ENCODE measurements at regions not wholly inside any gene's neighbourhood (a gene's known extent, or its start where the extent isn't known, plus 50 kb on each side); places are given as distances from the start of the nearest gene placed in this dataset.
"Not testable (repeated sequence)": the region's sequence is repeated elsewhere in the genome, so short reads cannot be mapped to it uniquely, and the experiment has no call there.

GRCh38 chr12:9543341-9543740, 64.4 kb downstream of the KLRB1 start:
- H3K4me1 ChIP-seq (ENCODE audit: low read depth); H3K9me3 ChIP-seq (ENCODE audit: low read depth); DNase-seq (ENCODE audit: low read depth in 1 of 2, low spot score in 1 of 2): not testable (repeated sequence)

GRCh38 chr12:9542827-9543226, 64.9 kb downstream of the KLRB1 start:
- H3K9me3 ChIP-seq (ENCODE audit: low read depth); H3K27ac ChIP-seq; H3K4me1 ChIP-seq (ENCODE audit: low read depth); H3K36me3 ChIP-seq; DNase-seq (ENCODE audit: low read depth in 1 of 2, low spot score in 1 of 2); H3K27me3 ChIP-seq; H3K4me3 ChIP-seq: not testable (repeated sequence)

More at GRCh38 chr12:9543341-9543740, 64.4 kb downstream of the KLRB1 start:
- not testable (repeated sequence) for H3K36me3 ChIP-seq, H3K4me3 ChIP-seq, H3K27ac ChIP-seq, H3K27me3 ChIP-seq

DNA sequence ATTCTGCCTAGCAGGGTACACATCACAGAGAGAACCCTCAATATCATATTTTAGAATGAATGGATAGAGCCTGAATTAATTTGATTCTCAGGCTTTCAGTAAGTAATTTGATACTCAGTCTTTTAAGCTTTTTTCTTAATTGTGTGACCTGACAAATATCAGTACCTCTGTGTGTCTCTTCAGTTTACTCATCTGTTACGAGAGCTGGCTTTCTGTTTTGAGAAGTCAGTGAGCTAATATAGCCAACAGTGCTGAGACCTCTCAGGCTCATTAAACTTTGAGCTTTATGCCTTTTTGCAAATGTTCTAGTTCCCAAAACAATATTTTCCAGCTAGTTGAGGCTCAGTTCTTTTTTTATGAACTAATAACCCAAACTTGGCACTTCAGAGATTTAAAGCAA, 91.8 kb downstream of the KLRB1 start:
- H3K4me3 ChIP-seq; H3K36me3 ChIP-seq; H3K9me3 ChIP-seq (ENCODE audit: low read depth); H3K27ac ChIP-seq; H3K4me1 ChIP-seq (ENCODE audit: low read depth); DNase-seq (ENCODE audit: low read depth in 1 of 2, low spot score in 1 of 2); H3K27me3 ChIP-seq: not testable (repeated sequence)

GRCh38 chr12:9512695-9513094, 95.0 kb downstream of the KLRB1 start:
- H3K27me3 ChIP-seq; DNase-seq (ENCODE audit: low read depth in 1 of 2, low spot score in 1 of 2); H3K27ac ChIP-seq; H3K4me1 ChIP-seq (ENCODE audit: low read depth); H3K4me3 ChIP-seq; H3K36me3 ChIP-seq; H3K9me3 ChIP-seq (ENCODE audit: low read depth): not testable (repeated sequence)

DNA sequence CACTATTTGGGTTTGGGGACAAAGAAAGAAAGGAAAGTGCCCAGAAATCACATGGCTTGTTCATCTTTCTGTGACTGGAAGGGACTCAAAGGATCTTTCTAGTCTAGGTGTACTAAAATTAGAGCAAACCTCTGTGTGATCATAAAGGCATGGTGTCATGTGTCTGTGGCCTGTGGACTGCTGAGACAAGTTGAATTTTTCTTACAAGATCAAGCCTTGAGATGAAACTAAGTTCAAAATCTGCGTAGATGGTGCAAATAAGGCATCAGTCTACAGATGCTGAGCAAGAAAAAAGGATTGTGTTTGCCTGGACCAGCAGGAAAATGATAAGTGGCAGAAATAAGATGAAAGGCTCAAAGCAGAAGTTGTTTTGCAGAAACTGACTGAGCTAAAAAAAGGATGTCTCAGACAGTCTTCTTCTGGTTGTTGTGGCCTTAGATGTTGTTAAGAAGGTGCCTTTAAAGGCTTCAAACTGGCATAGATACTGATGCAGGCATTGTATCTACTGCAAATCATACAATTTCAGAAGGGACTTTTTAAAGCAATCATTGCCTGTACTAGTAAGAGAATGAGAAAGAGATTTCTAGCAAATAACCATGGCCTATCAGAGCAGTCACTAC, 97.2 kb downstream of the KLRB1 start:
- H3K4me1 ChIP-seq (ENCODE audit: low read depth); H3K27ac ChIP-seq; H3K36me3 ChIP-seq; H3K9me3 ChIP-seq (ENCODE audit: low read depth); H3K4me3 ChIP-seq; H3K27me3 ChIP-seq: not testable (repeated sequence)
- DNase-seq (ENCODE audit: low read depth in 1 of 2, low spot score in 1 of 2) = peak in 1 of 2 donors; percentile 1

GRCh38 chr12:9509464-9510161, 98.1 kb downstream of the KLRB1 start:
- Histone ChIP-seq H3K4me1 (ENCODE audit: low read depth) (no peaks in the 10 kb centered on the region), H3K27ac (no peak overlapping the region), H3K9me3 (ENCODE audit: low read depth) (no peaks in the 10 kb centered on the region), H3K36me3 (no peaks in the 10 kb centered on the region), H3K27me3 (no peaks in the 10 kb centered on the region), H3K4me3 (no peak overlapping the region)
- DNase-seq (ENCODE audit: low read depth in 1 of 2, low spot score in 1 of 2) = peak in 1 of 2 donors; percentile 45
- TF ChIP-seq, protein P1, sequence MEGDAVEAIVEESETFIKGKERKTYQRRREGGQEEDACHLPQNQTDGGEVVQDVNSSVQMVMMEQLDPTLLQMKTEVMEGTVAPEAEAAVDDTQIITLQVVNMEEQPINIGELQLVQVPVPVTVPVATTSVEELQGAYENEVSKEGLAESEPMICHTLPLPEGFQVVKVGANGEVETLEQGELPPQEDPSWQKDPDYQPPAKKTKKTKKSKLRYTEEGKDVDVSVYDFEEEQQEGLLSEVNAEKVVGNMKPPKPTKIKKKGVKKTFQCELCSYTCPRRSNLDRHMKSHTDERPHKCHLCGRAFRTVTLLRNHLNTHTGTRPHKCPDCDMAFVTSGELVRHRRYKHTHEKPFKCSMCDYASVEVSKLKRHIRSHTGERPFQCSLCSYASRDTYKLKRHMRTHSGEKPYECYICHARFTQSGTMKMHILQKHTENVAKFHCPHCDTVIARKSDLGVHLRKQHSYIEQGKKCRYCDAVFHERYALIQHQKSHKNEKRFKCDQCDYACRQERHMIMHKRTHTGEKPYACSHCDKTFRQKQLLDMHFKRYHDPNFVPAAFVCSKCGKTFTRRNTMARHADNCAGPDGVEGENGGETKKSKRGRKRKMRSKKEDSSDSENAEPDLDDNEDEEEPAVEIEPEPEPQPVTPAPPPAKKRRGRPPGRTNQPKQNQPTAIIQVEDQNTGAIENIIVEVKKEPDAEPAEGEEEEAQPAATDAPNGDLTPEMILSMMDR (IDR thresholded peaks at IDR 0.05; ENCODE audit: low read depth, low read length) = no peak

DNA sequence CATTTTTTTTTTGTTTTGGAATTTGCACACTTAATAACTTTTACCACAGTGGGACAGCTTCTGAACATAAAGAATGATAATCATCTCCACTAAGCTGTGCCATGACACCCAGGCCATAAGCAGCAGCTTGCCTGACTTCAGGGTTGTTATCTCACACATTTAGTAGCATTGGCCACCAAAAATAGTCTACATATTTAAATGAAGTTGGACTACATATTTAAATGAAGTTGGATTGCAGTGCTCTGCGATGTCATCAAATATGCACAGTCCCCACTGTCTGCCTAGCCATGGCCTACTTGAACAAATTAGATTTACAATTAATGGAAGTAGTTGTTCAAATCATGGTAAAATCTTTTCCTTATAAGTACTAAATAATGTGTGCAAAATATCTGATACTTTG, 101.0 kb downstream of the KLRB1 start:
- TF ChIP-seq, protein P1 (IDR thresholded peaks at IDR 0.05; ENCODE audit: low read depth, low read length) = no peak
- no peak overlapping the region for H3K27ac ChIP-seq
- H3K9me3 ChIP-seq (ENCODE audit: low read depth) = no peaks in the 10 kb centered on the region
- H3K36me3 ChIP-seq = no peaks in the 10 kb centered on the region
- no peak overlapping the region for H3K4me3 ChIP-seq
- no peaks in the 10 kb centered on the region for H3K27me3 ChIP-seq
- no peaks in the 10 kb centered on the region for H3K4me1 ChIP-seq (ENCODE audit: low read depth)
- DNase-seq (ENCODE audit: low read depth in 1 of 2, low spot score in 1 of 2) = no peak

- H3K4me1 ChIP-seq (ENCODE audit: low read depth); H3K27me3 ChIP-seq: not testable (repeated sequence)
Measured at GRCh38 chr12:9503384-9503783, 104.3 kb downstream of the KLRB1 start.

GRCh38 chr12:9502845-9503244, 104.9 kb downstream of the KLRB1 start:
- not testable (repeated sequence) for H3K9me3 ChIP-seq (ENCODE audit: low read depth); H3K36me3 ChIP-seq; H3K4me3 ChIP-seq; H3K27me3 ChIP-seq; H3K4me1 ChIP-seq (ENCODE audit: low read depth); DNase-seq (ENCODE audit: low read depth in 1 of 2, low spot score in 1 of 2); H3K27ac ChIP-seq

More at GRCh38 chr12:9503384-9503783, 104.3 kb downstream of the KLRB1 start:
- not testable (repeated sequence) for H3K27ac ChIP-seq; H3K4me3 ChIP-seq; DNase-seq (ENCODE audit: low read depth in 1 of 2, low spot score in 1 of 2); H3K9me3 ChIP-seq (ENCODE audit: low read depth); H3K36me3 ChIP-seq

DNA sequence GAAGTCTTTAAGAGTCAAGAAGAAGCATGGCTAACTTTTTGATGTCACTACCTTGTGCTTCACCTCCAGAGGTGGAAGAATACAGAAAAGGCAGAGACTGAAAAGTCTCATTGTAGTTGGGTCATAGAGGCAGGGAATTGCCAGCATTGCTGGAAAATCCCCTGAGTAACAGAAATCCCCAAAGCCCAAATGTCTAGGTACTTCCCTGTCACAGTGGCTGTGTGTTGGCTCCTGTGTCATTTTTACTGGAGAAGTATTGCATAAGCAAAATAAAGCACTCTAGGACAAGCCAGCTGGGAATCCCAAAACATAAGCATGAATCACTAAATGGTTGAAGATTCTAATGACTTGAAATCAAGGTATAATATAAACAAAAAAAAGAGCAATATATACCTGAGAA, 114.4 kb downstream of the KLRB1 start:
- not testable (repeated sequence) for H3K9me3 ChIP-seq (ENCODE audit: low read depth); H3K27ac ChIP-seq; H3K36me3 ChIP-seq; H3K27me3 ChIP-seq; H3K4me1 ChIP-seq (ENCODE audit: low read depth); DNase-seq (ENCODE audit: low read depth in 1 of 2, low spot score in 1 of 2); H3K4me3 ChIP-seq

DNA sequence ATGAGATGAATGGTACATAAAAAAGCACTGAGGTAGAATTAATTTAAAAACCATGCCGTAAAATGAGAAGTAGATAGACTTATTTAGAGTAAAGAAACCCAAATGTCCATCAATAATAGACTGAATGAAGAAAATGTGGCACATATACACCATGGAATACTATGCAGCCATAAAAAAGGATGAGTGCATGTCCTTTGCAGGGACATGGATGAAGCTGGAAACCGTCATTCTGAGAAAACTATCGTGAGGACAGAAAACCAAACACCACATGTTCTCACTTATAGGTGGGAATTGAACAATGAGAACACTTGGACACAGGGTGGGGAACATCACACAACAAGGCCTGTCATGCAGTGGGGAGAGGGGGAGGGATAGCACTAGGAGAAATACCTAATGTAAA, 126.4 kb downstream of the KLRB1 start:
- not testable (repeated sequence) for H3K4me1 ChIP-seq (ENCODE audit: low read depth); DNase-seq (ENCODE audit: low read depth in 1 of 2, low spot score in 1 of 2); H3K9me3 ChIP-seq (ENCODE audit: low read depth); H3K4me3 ChIP-seq; H3K27ac ChIP-seq; H3K27me3 ChIP-seq; H3K36me3 ChIP-seq

GRCh38 chr12:9474197-9474596, 133.5 kb downstream of the KLRB1 start:
- not testable (repeated sequence) for H3K36me3 ChIP-seq; H3K4me3 ChIP-seq; H3K27me3 ChIP-seq; H3K4me1 ChIP-seq (ENCODE audit: low read depth); DNase-seq (ENCODE audit: low read depth in 1 of 2, low spot score in 1 of 2); H3K9me3 ChIP-seq (ENCODE audit: low read depth); H3K27ac ChIP-seq

All from cardiac muscle cell (in vitro differentiated cells and primary cell).